DND-41 (cell line): ENCODE measurements at regions not wholly inside any gene's neighbourhood (a gene's known extent, or its start where the extent isn't known, plus 50 kb on each side); places are given as distances from the start of the nearest gene placed in this dataset.

Source experiments
- CTCF ChIP-seq: IDR thresholded peaks from 2 replicates; pipeline ENCODE4 v1.5.1; 2012; ENCODE audit warnings: borderline replicate concordance, low read length, moderate library complexity, mild to moderate bottlenecking; ENCODE audit not compliant: poor library complexity, severe bottlenecking; ENCODE audit errors: extremely low read depth
- EZH2 ChIP-seq: IDR thresholded peaks from 3 replicates; pipeline ENCODE4 v1.6.1; 2012; ENCODE audit warnings: borderline replicate concordance, low read depth, mild to moderate bottlenecking, moderate library complexity, low read length, inconsistent platforms; ENCODE audit not compliant: severe bottlenecking

GRCh38 chrX:20410540-20410939 lies 143.8 kb upstream of the RPS6KA3 start:
- TF ChIP-seq CTCF (no peak), EZH2 (no peak)
